ENCODE measurements at regions not wholly inside any gene's neighbourhood (a gene's known extent, or its start where the extent isn't known, plus 50 kb on each side); places are given as distances from the start of the nearest gene placed in this dataset.
A peak's percentile ranks its signal among the peaks of the same experiment; 100 is the strongest.
"Not testable (repeated sequence)": the region's sequence is repeated elsewhere in the genome, so short reads cannot be mapped to it uniquely, and the experiment has no call there.

- peak; percentile 86 for DNase-seq
Measured at GRCh38 chr14:62429683-62430082, 615.6 kb downstream of the KCNH5 start.

- peak; percentile 74 for DNase-seq
Measured at GRCh38 chr14:62431496-62431895, 613.8 kb downstream of the KCNH5 start.

GRCh38 chr14:62432955-62433354 lies 612.3 kb downstream of the KCNH5 start:
- DNase-seq: no peak

- no peak for DNase-seq
Measured at GRCh38 chr14:62436261-62436660, 609.0 kb downstream of the KCNH5 start.

DNA sequence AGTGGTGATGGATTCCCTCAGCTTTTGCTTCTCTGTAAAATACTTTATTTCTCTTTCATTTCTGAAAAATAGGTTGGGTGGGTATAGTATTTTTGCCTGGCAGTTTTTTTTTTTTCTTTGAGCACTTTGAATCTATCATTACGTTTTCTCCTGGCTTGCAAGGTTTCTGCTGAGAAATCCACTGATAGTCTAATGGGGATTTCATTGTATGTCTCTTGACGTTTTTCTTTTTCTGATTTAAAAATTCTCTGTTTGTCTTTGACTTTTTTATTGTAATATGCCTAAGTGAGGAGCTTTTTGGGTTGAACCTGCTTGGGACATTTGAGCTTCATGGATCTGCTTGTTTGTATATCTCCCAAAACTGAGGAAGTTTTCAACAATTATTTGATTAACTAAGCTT lies 606.0 kb downstream of the KCNH5 start:
- no peak for DNase-seq

- DNase-seq: no peak
Measured at GRCh38 chr14:62443796-62444195, 601.5 kb downstream of the KCNH5 start.

DNA sequence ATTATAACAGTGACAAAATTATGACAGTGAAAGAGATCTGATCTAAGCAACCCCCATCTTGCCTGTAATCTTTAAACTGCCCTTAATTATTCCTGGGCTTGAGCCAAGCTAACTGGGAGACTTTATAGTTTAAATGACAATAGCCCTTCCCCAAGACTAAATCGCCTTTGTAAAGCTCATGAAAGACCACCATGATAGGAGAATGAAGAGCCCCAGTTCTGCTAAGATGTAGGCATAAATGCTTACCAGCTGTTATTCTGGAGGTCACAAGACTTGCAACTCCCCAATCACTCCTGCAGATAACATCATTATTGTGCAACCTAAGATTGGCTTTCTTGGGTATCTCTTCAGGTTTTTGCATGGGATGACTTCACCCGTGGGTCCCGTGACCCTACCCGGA lies 599.7 kb downstream of the KCNH5 start:
- DNase-seq: no peak

DNA sequence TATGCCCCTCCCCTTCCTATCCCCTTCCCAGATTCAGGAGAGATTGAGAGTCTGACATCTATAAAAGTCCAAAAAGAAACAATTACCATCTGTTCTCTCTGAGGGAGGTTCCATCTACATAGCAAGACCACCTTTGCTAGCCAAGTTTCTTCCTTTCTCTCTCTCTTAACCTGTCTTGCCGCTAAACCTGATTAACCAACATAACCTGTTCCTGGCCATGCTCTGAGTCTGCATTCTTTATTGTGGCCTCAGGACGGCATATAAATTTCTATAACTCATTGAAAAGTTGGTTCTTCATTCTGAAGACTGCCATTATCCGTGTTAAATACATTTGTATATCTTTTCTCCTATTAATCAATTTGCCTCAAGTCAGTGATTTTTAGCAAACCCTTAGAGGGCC lies 594.0 kb downstream of the KCNH5 start:
- DNase-seq: no peak

DNA sequence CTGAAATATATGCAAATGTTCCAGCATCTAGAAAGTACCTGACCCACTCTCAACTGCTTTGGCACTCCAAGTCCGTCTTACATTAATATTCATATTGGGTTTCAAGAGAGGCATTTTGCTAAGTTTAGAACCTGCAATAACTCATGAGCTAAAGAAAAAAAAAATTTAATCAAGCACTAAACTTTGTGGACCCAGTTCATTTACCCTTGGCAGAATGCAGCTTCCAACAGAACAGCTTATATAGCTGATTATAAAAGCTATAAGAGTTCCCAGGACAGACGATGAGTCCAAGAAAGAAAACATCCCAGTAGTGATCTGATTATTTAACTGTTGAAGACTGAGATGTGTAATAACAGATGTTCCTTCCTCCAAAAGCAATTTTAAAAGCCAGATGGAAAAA lies 592.0 kb downstream of the KCNH5 start:
- no peak for DNase-seq

DNA sequence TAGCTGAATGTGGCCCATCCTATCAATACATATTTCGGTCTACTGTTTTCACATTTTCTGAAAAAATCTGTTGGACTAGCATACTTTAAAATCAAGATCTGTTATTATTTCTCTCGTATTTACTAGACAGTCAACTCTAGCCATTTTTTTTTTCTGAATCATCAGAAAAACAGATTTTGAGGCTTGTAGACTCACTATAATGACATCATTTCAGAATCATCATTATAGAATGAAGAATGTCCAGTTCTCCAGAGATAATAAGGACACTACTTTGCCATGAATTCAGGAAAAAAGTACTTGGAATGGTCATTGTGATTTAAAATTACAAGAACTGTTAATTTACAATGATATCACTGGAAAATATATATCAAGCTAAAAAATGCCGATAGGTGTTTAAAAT lies 589.8 kb downstream of the KCNH5 start:
- no peak for DNase-seq

DNA sequence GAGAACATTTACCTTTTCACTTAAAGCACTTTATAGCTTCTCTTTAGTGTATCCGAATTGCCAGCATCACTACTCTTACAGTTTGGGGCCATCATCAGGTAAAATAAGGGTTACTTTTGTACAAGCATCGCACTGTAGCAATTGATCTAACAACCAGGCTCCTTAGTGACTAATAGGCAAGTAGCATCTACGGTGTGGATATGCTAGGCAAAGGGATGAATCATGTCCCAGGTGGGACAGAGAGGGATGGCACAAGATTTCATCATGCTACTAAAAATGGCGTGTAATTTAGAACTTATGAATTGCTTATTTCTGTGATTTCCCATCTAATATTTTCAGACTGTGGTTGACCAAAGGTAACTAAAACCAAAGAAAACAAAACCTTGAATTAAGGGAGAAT lies 582.3 kb downstream of the KCNH5 start:
- DNase-seq: no peak

GRCh38 chr14:62468946-62469345 lies 576.3 kb downstream of the KCNH5 start:
- no peak for DNase-seq

DNA sequence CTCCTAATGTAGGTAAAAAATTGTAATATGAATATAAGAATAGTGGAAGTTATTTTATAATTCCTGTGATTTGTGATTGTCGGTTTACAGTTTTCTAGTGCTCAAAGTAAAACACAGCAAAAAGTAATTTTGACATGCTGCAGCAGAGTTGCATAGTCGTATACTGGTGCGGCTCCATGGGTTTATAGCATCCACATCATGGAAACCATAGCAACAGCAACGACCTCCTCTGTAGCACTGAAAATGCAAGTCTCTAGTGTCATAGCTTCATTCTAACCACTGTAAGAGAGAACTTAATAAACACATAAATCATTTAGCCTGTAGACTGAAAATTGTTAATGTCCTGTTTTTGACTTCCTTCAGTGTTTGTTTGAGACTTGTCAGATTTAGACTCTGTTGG lies 574.3 kb downstream of the KCNH5 start:
- DNase-seq: peak; percentile 72

DNA sequence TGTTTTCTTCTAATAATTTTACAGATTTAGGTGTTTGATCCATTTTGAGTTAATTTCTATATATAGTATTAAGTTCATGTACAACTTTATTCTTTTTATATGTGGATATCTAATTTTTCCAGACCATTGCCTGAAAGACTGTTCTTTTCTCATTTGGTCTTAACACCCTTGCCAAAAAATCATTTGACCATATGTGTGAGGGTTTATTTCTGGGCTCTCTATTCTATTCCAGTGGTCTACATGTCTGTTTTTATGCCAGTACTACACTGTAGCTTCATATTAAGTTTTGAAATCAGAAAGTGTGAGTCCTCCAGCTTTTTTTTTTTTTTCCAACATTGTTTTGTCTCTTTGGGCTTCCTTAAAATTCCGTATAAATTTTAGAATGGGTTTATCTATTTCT lies 554.1 kb downstream of the KCNH5 start:
- DNase-seq: no peak

DNA sequence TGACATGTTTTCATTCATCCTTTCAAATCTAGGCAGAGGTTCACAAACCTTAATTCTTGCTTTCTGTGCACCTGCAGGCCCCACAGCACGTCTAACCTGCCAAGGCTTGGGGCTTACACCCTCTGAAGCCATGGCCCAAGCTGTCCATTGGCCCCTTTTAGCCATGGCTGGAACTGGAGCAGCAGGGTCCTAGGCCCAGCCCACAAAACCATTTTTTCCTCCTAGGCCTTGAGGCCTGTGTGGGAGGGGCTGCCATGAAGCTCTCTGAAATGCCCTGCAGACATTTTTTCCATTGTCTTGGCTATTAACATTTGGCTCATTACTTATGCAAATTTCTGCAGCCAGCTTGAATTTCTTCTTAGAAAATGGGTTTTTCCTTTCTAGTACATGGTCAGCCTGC lies 547.5 kb downstream of the KCNH5 start:
- DNase-seq: no peak

DNA sequence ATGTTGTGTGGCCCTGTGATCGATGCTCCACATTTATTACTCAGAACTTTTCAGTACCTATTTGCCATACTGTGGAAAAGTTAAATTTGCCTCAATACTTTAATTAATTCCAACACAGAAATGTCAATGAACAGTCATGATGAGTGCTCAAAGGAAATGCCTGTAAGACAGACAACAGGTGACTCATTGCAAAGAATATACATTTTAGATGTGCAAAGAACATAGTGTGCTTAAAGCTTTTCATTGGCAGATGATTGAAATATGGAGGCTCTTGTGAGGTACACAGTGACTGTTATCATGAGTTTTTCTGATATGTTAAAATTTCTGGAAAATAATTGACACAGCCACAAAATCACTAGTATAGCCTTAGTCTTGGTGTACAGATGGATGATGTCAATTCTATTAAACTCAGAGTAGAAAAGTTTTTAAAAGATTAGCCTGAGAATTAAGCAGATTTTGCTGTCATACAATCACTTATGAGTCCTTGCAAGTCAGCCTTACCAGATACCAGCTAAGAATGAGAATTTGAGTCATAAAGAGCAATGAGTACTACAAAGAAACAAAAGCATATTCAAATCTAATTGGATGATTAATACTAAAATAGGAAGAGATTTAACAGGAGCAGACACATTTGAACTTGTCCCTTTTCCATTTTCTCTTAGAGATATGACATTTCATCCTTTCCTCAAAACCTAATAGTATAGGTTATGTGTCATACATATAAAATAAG lies 544.1 kb downstream of the KCNH5 start:
- no peak for DNase-seq

DNA sequence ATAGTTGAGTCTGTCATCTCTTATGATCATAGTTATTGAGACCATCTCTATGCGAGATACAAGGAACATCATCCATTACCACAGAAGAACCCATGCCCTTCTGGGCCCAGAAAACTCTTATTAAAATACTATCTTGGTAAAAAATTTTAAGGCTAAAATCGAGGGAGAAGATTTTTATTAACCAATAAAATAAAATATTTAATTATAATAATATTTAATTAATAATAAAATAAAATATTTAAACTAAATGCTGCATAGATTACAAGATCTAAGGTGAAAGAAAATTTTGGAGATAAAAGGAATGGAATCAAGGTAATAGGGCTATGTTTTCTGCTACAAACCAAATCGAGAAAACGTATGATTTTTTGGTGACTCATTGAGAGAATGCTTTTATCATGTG lies 540.2 kb downstream of the KCNH5 start:
- DNase-seq: no peak

DNA sequence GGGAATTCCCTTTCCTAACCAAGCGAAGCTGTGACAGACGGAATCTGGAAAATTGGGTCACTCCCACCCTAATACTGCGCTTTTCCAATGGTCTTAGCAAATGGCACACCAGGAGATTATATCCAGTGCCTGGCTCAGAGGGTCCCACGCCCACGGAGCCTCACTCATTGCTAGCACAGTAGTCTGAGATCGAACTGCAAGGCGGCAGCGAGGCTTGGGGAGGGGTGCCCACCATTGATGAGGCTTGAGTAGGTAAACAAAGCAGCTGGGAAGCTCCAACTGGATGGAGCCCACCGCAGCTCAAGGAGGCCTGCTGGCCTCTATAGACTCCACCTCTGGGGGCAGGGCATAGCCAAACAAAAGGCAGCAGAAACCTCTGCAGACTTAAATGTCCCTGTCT lies 523.9 kb downstream of the KCNH5 start:
- not testable (repeated sequence) for DNase-seq

DNA sequence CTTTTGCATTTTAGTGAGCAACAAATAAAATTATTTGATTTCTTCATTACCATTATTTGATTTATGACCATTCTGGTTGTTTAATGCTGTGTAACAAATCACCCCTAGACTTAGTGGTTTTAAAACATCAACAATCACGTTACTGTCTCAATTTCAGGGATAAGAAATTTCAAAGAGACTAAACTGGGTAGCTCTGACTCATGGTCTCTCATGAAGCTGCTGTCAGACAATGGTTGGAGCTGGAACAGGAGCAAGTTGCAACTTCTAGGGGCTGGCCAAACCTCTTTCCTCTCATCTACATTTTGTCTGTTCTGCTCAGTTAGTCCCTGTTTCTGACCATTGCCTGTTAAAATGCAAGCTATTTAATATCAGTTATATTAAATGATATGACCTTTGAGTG lies 517.0 kb downstream of the KCNH5 start:
- DNase-seq: no peak

DNA sequence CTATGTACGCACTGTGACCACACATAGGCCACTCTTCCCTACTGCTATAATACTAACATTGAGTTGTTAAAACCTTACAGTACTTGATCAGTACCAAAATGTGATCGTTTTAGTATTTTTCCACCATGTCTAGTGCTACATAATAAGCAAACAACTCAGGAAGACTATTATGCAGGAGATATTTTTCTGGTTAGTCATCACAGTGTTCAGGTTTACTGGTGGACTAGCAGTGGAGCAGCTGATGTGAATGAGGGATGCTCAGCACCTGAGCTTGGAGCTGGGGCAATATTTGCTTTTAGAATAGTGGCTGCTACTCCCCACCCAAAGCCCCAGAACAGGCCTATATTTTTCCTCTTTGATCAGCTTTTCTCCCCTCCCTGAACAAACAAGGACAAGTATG lies 513.1 kb downstream of the KCNH5 start:
- DNase-seq: no peak

- peak; percentile 83 for DNase-seq
Measured at GRCh38 chr14:62546862-62547474, 498.3 kb downstream of the KCNH5 start.

- DNase-seq: no peak
Measured at GRCh38 chr14:62557416-62557815, 487.8 kb downstream of the KCNH5 start.

GRCh38 chr14:62558451-62558850 lies 486.8 kb downstream of the KCNH5 start:
- DNase-seq: no peak

DNA sequence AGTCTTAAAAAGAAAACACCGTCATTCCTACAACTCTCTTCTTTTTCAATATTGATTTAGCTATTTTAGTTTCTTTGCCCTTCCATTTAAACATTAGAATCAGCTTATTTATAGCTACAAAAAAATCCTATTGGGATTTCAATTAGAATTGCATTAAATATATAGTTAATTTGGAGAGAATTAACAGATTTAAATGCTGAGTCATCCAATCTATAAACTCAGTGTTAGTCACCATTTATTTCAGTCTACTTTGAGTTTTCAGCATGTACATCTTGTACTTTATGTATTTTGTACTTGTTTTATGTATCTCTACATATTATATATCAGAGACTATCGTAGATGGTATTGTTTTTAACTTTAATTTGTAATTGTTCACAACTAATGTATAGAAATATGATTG lies 460.0 kb downstream of the KCNH5 start:
- DNase-seq: no peak

DNA sequence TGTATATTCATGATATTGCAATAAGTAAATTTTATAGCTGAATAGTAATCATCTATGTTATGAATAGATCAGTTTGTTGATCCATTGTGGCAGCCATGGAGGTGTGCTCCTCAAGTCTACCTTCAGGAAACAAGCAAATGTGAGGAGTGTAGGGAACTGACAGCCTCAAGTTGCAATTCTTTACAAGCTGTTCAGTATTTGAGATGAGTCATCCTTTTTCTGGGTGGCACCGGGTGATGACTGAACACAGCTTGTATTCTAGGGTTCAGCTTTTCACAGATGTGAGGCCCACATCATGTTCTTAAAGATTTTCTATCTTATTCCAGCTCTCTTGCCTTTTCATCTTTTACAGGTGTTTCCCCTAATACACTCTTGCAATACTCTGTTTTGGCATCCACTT lies 452.4 kb downstream of the KCNH5 start:
- peak; percentile 50 for DNase-seq
